Testis (tissue), 2 donors: ENCODE measurements at regions not wholly inside any gene's neighbourhood (a gene's known extent, or its start where the extent isn't known, plus 50 kb on each side); places are given as distances from the start of the nearest gene placed in this dataset.

ENCODE experiments used
- POLR2A ChIP-seq: fragments of 450-650 bp; IDR thresholded peaks from one replicate; pipeline ENCODE4 v1.6.1; 2017; ENCODE audit warnings: antibody characterized with exemption, mild to moderate bottlenecking, moderate library complexity
- TF ChIP-seq, protein P1 (sequence below), 3 experiments: fragments of 450-650 bp in 2 of 3; fragments of 200-600 bp in 1 of 3; sonication (generic) in 1 of 3; IDR thresholded peaks; one replicate each; pipeline ENCODE4 v1.5.1; 2016 to 2019; ENCODE audit warnings: antibody characterized with exemption in 3 of 3, mild to moderate bottlenecking in 2 of 3, moderate library complexity in 1 of 3

DNA sequence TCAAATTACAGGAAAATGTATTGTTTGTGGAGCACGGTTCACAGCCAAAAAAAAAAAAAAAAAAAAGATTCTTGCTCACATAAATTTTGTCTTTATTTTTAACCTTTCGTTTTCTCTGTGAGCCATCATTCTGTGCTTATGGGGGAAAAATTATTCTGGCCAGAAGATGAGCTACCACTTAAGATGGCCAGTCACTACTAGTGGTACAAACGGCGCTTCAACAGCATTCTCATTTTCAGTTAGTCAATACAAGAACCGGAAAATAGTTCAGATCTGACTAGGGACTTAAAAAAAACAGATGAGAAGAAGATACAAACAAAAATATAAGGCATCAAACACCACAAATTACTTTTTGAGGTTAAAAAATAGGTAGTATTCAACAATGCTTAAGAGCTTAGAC, 158.6 kb upstream of the CNTN5 start:
- TF ChIP-seq POLR2A: no peak
- TF ChIP-seq, protein P1, sequence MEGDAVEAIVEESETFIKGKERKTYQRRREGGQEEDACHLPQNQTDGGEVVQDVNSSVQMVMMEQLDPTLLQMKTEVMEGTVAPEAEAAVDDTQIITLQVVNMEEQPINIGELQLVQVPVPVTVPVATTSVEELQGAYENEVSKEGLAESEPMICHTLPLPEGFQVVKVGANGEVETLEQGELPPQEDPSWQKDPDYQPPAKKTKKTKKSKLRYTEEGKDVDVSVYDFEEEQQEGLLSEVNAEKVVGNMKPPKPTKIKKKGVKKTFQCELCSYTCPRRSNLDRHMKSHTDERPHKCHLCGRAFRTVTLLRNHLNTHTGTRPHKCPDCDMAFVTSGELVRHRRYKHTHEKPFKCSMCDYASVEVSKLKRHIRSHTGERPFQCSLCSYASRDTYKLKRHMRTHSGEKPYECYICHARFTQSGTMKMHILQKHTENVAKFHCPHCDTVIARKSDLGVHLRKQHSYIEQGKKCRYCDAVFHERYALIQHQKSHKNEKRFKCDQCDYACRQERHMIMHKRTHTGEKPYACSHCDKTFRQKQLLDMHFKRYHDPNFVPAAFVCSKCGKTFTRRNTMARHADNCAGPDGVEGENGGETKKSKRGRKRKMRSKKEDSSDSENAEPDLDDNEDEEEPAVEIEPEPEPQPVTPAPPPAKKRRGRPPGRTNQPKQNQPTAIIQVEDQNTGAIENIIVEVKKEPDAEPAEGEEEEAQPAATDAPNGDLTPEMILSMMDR (IDR thresholded peaks at IDR 0.05): no peak
